NT2/D1 (cell line): ENCODE measurements at regions not wholly inside any gene's neighbourhood (a gene's known extent, or its start where the extent isn't known, plus 50 kb on each side); places are given as distances from the start of the nearest gene placed in this dataset.

Experiments
- DNase-seq: peaks from one replicate; pipeline ENCODE4 v3.0.0-alpha.2; 2011; ENCODE audit warnings: low read depth, low spot score
- H3K27me3 ChIP-seq: 2 replicates; pipeline ENCODE4 v1.6.0; 2011; ENCODE audit warnings: mild to moderate bottlenecking; ENCODE audit not compliant: insufficient read length, insufficient read depth
- H3K36me3 ChIP-seq: 2 replicates; pipeline ENCODE4 v1.6.1; 2011; ENCODE audit warnings: mild to moderate bottlenecking, low read length, mixed read lengths; ENCODE audit not compliant: insufficient read depth, insufficient read length
- H3K4me1 ChIP-seq: 2 replicates; pipeline ENCODE4 v1.5.1; 2011; ENCODE audit not compliant: insufficient read depth, insufficient read length
- H3K4me3 ChIP-seq: 2 replicates; pipeline ENCODE4 v1.5.1; 2011; ENCODE audit warnings: low read depth; ENCODE audit not compliant: insufficient read length
- H3K9ac ChIP-seq: 2 replicates; pipeline ENCODE4 v1.6.0; 2011; ENCODE audit warnings: low read depth; ENCODE audit not compliant: insufficient read length
- H3K9me3 ChIP-seq: 2 replicates; pipeline ENCODE4 v1.5.1; 2011; ENCODE audit warnings: mild to moderate bottlenecking, low read length; ENCODE audit not compliant: insufficient read depth
- SUZ12 ChIP-seq: IDR thresholded peaks from 2 replicates; pipeline ENCODE4 v1.6.1; 2011; ENCODE audit not compliant: insufficient read length, insufficient read depth; ENCODE audit errors: extremely low read depth
- YY1 ChIP-seq: IDR thresholded peaks from 2 replicates; pipeline ENCODE4 v1.6.1; 2011; ENCODE audit not compliant: insufficient read length, insufficient read depth
- ZNF274 ChIP-seq: IDR thresholded peaks from 2 replicates; pipeline ENCODE4 v1.6.1; 2011; ENCODE audit warnings: mild to moderate bottlenecking, low read depth, low read length

- no peaks in the 10 kb centered on the region for H3K27me3 ChIP-seq
- no peaks in the 10 kb centered on the region for H3K4me1 ChIP-seq
- H3K4me3 ChIP-seq, result no peak overlapping the region
- H3K9me3 ChIP-seq, result 0 out of 2 replicates have a peak, but pooled peaks cover 9% of the 10 kb centered on the region
- TF ChIP-seq ZNF274 (no peak), YY1 (no peak), SUZ12 (no peak)
- DNase-seq, result no peak
- no peak overlapping the region for H3K9ac ChIP-seq
- H3K36me3 ChIP-seq, result no peaks in the 10 kb centered on the region
Observed at GRCh38 chr11:93268287-93269040, 62.1 kb upstream of the DEUP1 start.

DNA sequence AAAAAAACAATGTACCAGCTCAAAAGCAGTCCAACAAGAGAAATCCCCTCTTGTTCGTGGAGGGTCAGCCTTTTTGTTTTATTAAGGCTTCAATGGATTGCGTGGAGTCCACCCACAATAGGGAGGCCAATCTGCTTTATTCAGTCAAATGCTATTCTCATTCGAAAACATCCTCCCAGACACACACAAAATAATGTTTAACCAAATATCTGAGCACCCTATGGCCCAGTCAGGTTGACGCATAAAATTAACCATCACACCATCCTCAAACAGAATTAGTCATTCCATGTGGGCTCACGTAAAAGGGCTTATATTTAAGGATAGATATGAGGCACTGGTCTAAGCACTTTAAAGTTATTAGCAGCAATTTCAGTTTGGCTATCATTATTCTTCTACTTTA lies 58.9 kb upstream of the DEUP1 start:
- H3K9ac ChIP-seq, result no peak overlapping the region
- H3K4me3 ChIP-seq, result no peak overlapping the region
- TF ChIP-seq ZNF274, result no peak
- H3K9me3 ChIP-seq, result 0 out of 2 replicates have a peak, but pooled peaks cover 9% of the 10 kb centered on the region
- no peaks in the 10 kb centered on the region for H3K27me3 ChIP-seq
- no peak for DNase-seq
- H3K4me1 ChIP-seq, result no peaks in the 10 kb centered on the region
- H3K36me3 ChIP-seq, result no peaks in the 10 kb centered on the region

- DNase-seq, result no peak
- H3K4me1 ChIP-seq, result no peaks in the 10 kb centered on the region
- no peak overlapping the region for H3K4me3 ChIP-seq
- no peak overlapping the region for H3K9ac ChIP-seq
- no peaks in the 10 kb centered on the region for H3K36me3 ChIP-seq
- TF ChIP-seq ZNF274, result no peak
- no peak for TF ChIP-seq YY1
- no peak for TF ChIP-seq SUZ12
- no peaks in the 10 kb centered on the region for H3K9me3 ChIP-seq
- H3K27me3 ChIP-seq, result no peaks in the 10 kb centered on the region
Observed at GRCh38 chr11:93274851-93275250, 55.7 kb upstream of the DEUP1 start.

GRCh38 chr11:93278976-93279375 lies 51.6 kb upstream of the DEUP1 start:
- Histone ChIP-seq H3K4me3 (no peak overlapping the region), H3K9ac (no peak overlapping the region), H3K4me1 (no peaks in the 10 kb centered on the region), H3K9me3 (no peaks in the 10 kb centered on the region), H3K27me3 (no peaks in the 10 kb centered on the region), H3K36me3 (no peaks in the 10 kb centered on the region)
- no peak for TF ChIP-seq SUZ12
- TF ChIP-seq YY1, result no peak
- no peak for TF ChIP-seq ZNF274
- DNase-seq, result no peak

- TF ChIP-seq ZNF274 (no peak), SUZ12 (no peak), YY1 (no peak)
- H3K9ac ChIP-seq, result no peak overlapping the region
- H3K4me3 ChIP-seq, result no peak overlapping the region
- no peaks in the 10 kb centered on the region for H3K36me3 ChIP-seq
- no peaks in the 10 kb centered on the region for H3K4me1 ChIP-seq
- H3K27me3 ChIP-seq, result no peaks in the 10 kb centered on the region
- no peaks in the 10 kb centered on the region for H3K9me3 ChIP-seq
- no peak for DNase-seq
Observed at GRCh38 chr11:93279851-93280347, 50.6 kb upstream of the DEUP1 start.
